NK-92 treated with Interleukin-12 subunit alpha and Interleukin-12 subunit beta, amount 100 ng/mL, for 24 hours (cell line): ENCODE measurements at regions not wholly inside any gene's neighbourhood (a gene's known extent, or its start where the extent isn't known, plus 50 kb on each side); places are given as distances from the start of the nearest gene placed in this dataset.

Experiments used
- DNase-seq: peaks from one replicate; lab custom pipeline; 2025; lab: John Stamatoyannopoulos, UW

- DNase-seq: no peak
Measured at GRCh38 chr11:104433751-104434150, 269.8 kb upstream of the PDGFD start.

GRCh38 chr11:104432981-104433380 lies 269.0 kb upstream of the PDGFD start:
- no peak for DNase-seq

GRCh38 chr11:104432526-104432925 lies 268.6 kb upstream of the PDGFD start:
- no peak for DNase-seq

- DNase-seq: no peak
Measured at GRCh38 chr11:104422324-104422944, 258.5 kb upstream of the PDGFD start.

- DNase-seq: no peak
Measured at GRCh38 chr11:104410336-104410735, 246.4 kb upstream of the PDGFD start.

- no peak for DNase-seq
Measured at GRCh38 chr11:104408630-104409029, 244.7 kb upstream of the PDGFD start.

- DNase-seq: no peak
Measured at GRCh38 chr11:104405277-104405676, 241.3 kb upstream of the PDGFD start.

GRCh38 chr11:104404231-104405175 lies 240.6 kb upstream of the PDGFD start:
- no peak for DNase-seq

- DNase-seq: no peak
Measured at GRCh38 chr11:104402812-104403521, 239.0 kb upstream of the PDGFD start.

- DNase-seq: no peak
Measured at GRCh38 chr11:104394508-104394907, 230.6 kb upstream of the PDGFD start.

GRCh38 chr11:104390651-104391050 lies 226.7 kb upstream of the PDGFD start:
- DNase-seq: no peak

- no peak for DNase-seq
Measured at GRCh38 chr11:104385884-104386283, 221.9 kb upstream of the PDGFD start.

GRCh38 chr11:104380358-104380757 lies 216.4 kb upstream of the PDGFD start:
- no peak for DNase-seq

- no peak for DNase-seq
Measured at GRCh38 chr11:104372111-104372510, 208.2 kb upstream of the PDGFD start.

GRCh38 chr11:104370478-104370877 lies 206.5 kb upstream of the PDGFD start:
- DNase-seq: no peak

GRCh38 chr11:104369761-104370160 lies 205.8 kb upstream of the PDGFD start:
- DNase-seq: no peak

GRCh38 chr11:104366321-104366734 lies 202.4 kb upstream of the PDGFD start:
- no peak for DNase-seq

- DNase-seq: no peak
Measured at GRCh38 chr11:104365676-104366075, 201.7 kb upstream of the PDGFD start.

- DNase-seq: no peak
Measured at GRCh38 chr11:104361975-104362374, 198.0 kb upstream of the PDGFD start.

GRCh38 chr11:104352036-104352435 lies 188.1 kb upstream of the PDGFD start:
- DNase-seq: no peak

- DNase-seq: no peak
Measured at GRCh38 chr11:104343578-104343977, 179.6 kb upstream of the PDGFD start.

GRCh38 chr11:104340590-104340989 lies 176.6 kb upstream of the PDGFD start:
- DNase-seq: no peak

- DNase-seq: no peak
Measured at GRCh38 chr11:104339380-104339831, 175.5 kb upstream of the PDGFD start.
